ENCODE measurements at regions not wholly inside any gene's neighbourhood (a gene's known extent, or its start where the extent isn't known, plus 50 kb on each side); places are given as distances from the start of the nearest gene placed in this dataset.
"Not testable (repeated sequence)": the region's sequence is repeated elsewhere in the genome, so short reads cannot be mapped to it uniquely, and the experiment has no call there.

DNA sequence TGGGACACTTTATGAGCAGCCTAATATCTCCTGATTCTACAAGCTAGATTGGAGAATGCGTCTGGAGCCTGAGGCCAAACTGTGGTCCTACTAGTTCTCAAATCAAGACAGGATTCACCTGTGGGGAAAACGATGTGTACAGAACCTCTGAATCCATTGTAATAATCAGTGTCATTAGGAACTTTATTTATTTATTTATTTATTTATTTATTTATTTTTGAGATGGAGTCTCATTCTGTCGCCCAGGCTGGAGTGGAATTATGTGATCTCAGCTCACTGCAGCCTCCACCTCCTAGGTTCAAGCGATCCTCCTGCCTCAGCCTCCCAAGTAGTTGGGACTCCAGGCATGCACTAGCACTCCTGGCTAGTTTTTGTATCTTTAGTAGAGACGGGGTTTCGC, 52.6 kb upstream of the KIF26B start:
- DNase-seq (ENCODE audit: low read depth), result not testable (repeated sequence)

DNA sequence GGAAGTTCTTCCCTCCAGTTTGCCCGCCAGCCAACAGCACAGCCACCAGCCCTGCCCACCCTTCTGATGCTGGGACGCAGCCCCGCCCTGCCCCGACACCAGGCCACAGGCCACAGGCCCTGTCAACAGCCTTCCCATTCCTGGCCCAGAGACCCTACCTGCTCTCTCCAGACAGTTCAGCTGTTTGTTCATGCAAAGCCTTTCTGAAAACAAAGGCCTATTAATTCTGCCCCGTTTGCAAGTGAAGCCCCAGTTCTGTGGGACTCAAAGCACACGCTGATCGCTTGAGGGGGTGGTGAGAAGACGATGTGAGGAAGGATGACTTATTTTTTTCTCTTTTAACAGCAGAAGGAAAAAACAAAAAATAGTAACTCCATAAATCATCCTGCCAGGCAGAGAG, 55.4 kb upstream of the KIF26B start:
- DNase-seq (ENCODE audit: low read depth), result no peak

DNA sequence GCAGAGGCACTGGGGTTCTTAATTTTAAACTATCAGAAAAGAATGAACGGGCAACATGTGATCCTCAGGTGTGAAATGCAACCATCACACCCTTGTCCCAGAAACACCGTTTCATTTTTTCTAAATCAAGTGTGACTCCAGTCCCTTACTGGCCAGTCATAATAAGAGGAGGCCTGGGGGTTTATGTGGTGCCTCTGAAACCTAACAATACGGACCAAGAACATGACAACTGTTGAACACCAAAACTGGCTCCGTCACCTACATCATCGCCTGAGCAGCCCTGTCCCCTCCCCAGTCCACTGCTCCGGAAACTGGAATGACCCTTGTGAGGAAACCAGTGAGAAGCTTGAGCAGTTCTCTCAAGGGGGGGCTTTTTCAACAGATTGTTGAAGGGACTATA, 55.9 kb upstream of the KIF26B start:
- DNase-seq (ENCODE audit: low read depth), result no peak

DNA sequence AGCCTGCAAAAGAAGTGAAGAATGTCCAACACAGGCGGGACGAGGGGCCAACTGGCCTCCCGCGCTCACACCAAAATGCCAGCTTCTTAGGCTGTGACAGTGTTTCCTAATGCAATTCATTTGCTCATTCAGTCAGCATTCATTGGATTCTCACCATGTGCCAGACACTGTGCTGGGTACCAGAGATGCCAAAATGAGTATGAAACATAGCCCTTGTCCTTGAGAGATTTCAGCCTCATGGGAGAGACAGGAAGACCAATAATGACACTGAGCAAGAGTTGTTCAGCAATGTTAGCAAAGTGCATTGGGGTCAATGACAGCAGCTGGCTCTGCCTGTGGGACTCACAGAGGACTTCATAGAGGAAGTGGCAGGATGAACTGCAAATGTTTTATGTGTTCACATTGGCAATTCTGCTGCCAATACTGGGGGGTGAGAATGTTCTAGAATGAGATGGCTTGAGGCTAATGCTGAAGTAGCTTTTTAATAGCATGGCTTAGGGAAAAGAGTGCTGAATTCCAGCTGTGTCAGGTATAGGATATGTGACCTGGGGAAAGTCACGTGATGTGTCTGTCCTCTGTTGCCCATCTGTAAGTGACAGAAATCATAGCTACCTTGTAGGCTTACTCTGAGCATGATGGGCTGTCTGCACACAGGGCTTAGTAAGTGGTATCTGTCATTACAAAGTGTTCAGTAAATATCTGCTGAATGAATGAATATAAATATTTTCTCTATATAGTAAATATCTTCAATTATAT, 58.3 kb upstream of the KIF26B start:
- no peak for DNase-seq (ENCODE audit: low read depth)

DNA sequence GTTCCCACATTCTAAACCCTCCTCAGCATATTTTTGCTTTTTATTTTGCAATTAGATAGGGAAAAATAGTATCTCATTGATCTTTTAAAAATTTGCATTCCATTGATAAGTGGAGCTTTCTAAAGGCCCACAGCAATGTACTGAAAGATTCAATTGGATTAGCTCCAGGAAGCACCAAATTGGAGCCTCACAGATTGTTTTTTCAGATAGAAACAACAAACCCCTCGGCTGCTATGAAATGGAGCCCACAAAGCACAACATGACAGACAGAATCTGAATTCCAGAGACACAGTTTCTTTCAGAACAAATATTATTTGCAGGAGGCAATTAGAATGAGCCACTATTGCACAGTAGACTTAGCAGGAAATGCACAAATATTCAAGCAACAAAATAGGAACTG, 58.9 kb upstream of the KIF26B start:
- DNase-seq (ENCODE audit: low read depth), result no peak

DNA sequence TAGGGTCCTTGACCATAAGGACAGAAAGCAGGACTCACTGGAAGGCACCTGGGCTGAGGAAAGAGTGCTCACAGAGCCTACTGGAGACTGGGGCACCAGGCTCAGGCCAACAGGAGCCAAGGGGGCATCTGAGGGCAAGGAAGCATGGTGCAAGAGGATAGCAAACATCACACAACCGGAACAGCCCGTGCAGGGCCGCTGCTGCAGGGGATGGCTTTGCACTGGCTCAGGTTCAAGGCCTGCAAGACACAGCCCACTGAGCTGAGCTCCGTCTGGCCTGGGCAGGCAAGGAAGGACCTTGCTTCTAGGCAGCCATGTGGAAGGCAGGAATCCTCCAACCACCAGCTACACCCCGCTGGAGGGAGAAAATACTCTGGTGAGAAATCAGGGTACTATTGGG, 59.8 kb upstream of the KIF26B start:
- DNase-seq (ENCODE audit: low read depth), result no peak

DNA sequence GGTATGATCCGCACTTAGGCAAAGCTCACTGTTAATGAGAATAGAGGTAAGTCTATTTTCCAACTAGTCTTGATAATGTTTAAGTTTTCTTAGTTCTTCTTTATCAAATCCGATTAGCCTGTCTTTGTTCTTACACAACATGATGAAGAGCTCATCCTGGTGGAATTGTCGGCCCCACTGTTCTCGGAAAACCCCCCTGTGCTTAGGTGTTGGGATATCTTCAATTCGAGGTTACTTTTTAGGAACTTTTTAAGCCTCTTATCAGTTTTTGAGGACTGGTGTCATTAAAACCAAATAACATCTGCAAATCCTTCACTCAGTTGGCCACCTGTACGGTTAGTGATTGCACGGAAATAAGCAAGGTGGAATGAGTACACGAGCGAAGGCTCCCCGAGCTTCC, 60.7 kb upstream of the KIF26B start:
- no peak for DNase-seq (ENCODE audit: low read depth)

DNA sequence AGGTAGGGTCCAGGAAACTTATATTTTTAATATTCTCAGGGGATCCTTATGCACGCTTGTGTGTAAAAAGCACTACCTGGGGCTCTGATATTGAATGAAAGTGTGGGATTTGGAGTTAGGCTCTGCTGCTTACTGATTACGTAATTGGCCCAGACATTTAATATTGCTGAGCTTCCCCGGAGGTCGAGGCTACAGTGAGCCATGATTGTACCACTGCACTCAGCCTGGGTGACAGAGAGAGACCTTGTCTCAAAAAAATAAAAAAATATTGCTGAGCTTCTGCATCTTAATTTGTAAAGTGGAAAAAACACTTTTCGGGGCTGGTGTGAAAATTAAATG, 62.2 kb upstream of the KIF26B start:
- no peak for DNase-seq (ENCODE audit: low read depth)

DNA sequence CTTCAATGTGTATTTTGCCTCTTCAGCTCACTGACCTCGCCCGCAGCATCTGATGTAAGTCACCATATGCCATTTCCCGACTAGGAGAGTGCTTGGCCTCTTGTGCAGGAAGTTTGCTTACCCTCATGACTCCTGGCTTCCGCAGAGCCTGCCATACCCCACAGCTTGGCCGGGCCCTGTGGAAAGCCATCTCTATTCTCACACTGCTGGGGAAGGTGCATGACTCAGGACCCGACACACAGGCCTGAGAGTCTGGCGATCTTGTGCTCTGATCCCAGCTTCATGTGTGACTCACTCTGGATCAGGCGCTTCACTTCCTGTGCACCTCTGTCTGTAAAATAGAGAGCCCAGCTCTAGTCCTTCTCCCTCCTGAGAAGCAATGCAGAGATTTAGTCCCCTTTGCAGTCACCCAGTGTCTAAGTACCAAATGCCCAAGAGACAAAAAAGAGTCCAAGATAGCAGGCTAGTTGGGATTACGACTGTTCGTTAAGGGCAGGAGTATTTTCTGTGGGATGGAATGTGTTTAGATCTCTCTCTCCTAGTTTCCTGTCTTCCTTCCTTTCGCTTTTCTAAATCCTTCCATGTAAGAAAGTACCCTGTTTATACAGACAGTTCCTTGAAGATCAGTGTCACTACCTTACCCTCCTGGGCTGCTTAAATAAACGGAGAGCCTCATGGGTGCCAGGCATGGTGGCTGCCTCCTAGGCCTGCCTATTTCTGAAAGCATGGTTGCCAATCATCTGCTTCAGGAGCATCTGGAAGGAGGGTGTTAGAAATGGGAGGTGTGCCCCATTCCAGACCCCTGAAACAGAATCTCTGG, 62.8 kb upstream of the KIF26B start:
- DNase-seq (ENCODE audit: low read depth), result peak; percentile 89

DNA sequence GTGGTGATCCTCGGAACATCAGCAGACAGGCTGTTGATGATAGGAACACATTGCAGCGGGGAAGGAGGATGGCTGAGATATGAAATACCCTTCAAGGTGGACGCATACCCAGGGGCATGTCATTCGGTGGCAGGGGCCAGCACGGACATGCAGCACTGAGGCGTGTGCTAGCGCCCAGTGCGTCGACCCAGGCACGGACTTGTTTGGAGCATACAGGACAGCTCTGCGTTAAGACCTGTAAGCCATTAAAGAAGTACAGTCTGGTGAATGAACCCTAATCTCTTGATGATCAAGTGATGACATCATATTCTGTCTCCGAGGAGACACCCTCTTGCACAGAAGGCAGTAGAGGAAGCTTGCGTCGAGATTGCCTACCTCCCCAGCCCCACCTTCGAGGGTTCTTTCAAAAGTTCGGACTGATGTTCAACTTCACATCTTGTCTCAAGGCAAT, 63.6 kb upstream of the KIF26B start:
- no peak for DNase-seq (ENCODE audit: low read depth)

DNA sequence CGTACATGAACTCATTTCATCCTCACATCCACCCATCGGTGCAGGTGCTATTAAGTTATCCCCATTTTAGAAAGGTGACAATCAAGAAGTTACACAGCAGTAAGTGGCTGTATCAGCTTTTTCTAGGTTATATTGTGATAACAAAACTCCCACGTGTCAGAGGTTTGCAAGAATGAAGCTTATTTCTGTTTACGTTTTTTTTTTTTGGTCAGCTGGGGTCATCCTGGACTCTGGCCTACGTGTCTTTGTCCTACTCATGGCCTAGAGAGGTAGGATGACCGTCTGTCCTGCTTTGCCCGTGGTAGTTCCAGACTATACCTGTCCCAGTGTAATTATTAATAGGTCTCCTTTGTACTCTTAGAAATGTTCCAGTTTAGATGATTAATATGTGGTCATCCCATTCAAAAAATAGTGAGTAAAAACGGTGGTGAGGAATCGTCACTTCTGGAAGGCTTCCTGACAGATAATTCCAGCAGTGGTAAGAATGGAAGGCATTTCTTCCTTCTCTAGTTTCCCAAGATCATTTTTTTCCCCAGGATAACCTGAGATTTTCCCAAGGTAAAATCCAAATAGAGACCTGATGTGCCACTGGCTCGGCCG, 64.2 kb upstream of the KIF26B start:
- DNase-seq (ENCODE audit: low read depth), result no peak

DNA sequence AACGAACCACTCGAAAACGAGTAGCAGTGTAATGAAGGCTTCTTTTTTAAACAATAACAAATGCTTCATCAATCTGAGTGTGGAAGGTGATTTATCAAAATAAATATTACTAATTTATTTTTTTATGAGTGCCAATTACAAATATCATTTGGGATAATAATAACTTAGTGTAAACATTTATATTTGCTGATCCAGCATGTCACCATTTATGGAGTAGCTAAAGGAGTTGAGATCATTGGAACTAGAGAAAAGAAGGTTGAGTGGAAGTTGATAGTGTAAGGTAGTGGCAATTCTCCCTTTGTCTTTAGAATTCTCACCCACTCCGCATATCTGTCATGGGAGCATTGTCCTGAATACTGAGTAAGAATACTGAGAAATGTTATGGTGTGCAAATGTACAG, 67.1 kb upstream of the KIF26B start:
- no peak for DNase-seq (ENCODE audit: low read depth)

DNA sequence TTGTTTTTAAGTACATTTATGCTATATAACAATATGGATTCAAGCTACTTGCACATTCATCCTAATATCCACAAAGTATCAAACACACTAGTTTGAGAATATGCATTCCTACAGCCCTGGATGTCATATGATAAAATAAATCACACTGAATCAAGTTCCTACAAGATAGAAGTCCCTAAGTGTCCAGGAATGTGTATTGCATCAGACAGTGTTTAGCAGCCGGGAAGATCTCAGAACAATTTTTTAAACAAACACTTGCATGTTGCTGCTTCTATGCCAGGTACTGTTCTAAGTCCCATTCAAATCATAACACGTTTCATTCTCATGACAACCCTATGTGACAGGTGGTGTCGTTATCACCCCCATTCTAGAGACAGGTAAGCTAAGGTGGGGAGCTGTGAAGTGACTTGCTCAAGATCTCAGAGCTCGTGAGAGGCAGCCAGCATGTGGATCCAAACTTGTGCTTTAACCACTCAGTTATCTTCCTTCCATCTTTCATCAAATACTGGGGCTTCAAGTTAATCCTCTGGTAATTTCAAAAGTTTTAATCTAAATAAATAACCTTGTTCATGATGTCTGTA, 68.3 kb upstream of the KIF26B start:
- DNase-seq (ENCODE audit: low read depth), result no peak

DNA sequence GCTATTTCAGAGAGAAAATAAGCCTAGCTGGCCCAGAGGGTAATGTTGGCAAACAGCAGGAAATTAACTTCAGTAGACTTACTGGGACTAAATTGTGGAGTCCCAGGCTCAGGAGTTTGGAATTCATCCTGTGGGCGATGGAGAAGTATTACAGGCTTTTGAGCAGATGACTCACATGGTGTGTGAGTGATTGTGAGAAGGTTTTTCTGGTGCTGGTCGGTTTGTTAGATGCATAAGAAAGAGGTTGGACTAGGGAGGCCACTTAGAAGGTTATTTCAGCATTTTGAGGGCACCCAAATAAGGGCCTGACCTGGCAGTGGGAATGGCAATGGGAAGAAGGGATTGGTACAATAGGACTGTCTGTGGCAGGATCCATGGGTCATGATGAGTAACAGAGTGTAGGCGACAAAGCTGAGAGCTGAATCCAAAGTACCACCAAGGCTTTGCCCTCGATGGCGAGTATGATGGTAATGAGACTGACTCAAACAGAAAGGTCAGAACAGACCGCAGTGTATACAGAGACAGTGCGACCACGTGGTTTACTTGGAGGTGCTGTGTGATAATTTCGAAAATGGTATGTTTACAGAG, 69.2 kb upstream of the KIF26B start:
- peak; percentile 96 for DNase-seq (ENCODE audit: low read depth)

DNA sequence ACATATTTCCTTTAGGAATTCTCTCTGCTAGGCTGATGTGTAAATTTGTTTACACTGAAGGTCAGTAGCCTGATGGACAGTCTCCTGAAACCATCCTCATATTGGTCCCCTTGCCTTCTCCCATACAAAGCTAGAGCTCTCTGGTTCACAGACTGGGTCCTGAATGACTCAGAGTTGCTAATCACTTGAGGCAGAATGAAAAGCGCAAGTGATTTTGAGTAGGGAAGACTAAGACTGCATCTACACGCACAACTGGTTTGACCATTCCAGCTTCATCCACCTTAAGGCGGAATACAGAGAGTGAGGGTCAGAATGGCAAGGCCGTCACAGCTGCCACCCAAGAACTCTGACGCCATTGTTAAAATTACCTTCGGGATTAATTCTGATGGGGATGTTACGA, 70.2 kb upstream of the KIF26B start:
- DNase-seq (ENCODE audit: low read depth), result no peak

DNA sequence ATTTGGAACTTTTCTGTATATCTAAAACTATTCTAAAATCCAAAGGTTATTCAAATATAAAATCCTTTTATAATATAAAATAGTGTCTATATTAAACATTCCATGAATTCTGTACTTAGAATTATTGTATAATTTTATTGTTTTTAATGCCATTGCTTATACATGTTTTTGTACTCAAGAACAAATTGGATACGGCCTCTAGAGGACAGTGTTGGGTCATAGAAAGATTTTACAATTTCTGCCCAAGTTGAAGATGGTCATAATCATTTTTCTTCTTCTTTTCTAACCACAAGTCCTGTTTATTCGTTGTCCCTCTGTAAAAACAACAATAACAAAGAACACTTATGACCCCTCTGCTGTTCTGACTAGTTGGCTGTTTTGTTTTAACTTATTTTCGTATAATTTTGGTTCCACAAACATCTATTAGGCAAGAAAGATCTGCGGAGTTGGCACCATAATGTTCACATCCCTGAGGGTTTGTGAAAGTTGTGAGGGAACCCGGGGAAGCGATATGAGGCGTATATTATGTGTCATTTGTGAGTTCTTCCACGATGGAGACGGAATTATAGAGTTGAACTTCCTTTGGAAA, 75.7 kb upstream of the KIF26B start:
- no peak for DNase-seq (ENCODE audit: low read depth)

DNA sequence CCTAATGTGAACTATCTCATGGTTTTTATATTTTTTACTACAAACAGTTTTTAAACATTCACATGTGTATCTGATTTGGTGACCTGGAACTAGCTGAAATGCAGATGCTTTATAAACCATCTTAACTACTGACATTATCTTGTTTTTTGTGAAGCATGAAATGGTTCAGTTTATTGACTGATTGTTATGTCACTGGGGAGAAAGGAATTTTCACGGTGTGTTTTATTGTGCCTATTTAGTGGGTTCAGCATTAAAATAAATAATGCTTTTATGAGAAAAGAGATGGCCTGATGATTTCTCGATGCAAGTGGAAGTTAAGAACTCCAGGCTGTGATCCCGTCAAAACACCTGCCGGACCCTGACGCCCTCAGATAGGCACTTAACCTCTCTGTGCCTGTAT, 79.9 kb upstream of the KIF26B start:
- no peak for DNase-seq (ENCODE audit: low read depth)

DNA sequence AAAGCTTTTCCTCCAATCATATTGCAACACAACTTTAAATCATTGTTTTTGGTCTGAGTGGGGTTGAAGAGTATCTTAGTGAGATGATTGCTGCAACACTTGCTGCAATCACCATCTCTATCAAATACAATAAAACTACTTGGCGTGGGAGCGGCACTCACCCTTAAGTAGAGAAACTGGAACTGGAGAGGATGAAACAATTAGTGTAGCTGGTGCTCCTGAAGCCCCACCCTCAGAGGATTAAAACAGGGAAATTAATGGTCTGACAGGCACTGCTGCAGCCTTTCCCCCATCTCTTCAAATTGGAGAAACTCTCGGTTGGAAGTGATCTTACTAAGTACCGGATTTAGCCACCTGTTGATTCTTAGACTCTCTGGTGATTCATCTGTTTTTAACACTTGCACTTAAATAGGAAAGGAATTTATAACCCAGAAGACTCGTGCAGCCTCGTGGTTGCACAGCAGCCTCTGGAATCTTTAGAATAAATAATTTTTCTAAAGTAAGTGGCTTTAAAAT, 80.5 kb upstream of the KIF26B start:
- no peak for DNase-seq (ENCODE audit: low read depth)

DNA sequence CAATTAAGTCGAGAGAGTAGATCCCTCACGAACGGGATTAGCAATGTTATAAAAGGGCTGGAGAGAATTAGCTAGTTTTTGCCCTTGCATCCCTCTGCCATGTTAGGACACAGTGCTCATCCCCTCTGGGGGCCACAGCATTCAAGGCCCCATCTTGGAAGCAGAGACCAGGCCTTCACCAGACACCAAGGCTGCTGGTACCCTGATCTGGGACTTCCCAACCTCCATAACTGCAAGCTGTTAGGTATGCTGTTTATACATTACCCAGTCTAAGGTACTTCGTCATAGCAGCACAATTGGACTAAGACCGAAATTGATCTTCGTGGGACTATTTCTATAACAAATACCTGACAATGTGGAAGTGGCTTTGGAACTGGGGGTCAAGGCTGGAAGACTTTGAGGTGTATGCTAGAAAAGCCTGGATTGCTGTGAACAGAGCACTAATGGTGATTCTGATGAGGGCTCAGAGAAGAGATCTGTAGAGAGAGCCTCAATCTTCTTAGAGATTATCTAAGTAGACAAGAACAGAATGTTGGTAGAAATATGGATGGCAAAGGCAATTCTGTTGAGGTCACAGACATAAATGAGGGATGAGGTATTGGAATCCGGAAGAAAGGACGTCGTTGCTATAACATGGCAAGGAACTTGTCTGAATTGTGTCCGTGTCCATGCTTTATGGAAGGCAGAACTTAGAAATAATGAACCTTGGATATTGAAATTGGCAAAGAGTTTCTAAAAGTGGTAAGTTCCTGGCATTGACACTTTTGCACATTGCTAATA, 83.8 kb upstream of the KIF26B start:
- no peak for DNase-seq (ENCODE audit: low read depth)

DNA sequence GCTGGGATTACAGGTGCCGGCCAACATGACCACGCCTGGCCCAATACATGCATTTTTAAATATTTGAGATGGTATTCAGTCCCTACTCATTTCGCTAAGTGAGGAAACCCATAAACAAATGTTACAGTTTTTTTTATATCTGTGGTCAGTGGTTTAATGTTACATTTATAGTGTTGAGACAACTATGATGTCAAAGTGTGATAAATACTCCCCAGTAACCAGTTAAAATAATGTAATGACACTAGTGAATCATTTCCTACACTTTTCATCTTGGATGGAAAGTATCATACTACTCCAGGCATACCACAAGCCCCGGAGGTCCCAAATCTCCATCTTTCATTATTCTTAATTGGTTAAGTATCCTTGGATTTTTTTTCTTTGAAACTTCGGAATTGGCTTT, 87.5 kb upstream of the KIF26B start:
- DNase-seq (ENCODE audit: low read depth), result no peak

DNA sequence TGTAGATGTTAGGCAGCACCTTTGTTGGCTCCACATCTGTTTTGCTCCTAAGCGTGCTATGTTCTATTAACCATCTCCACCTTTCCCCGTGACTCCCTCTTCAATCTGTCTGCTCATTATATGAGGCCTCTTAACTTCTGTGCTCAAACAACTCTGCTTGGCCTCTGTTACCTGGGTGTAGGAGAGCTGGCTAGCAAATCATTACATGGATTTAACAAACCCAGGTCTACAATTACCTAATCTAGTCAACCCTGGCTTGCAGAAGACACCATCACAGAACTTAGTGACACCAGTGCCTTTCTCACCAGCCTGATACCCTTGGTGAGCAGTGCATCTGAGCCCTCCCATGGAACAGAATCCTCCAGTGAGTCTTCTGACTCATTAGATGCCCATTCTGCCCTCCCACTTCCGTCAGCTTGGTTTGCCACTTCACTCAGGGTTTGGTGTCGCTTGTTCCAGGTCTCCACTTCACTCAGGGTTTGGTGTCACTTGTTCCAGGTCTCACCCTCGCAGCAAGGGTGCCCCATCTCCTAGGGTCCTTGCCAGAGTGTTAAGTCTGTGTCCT, 92.0 kb upstream of the KIF26B start:
- DNase-seq (ENCODE audit: low read depth), result no peak

Measured in GM04503 (cell line).